Glutamatergic neuron (in vitro differentiated cells): ENCODE measurements at regions not wholly inside any gene's neighbourhood (a gene's known extent, or its start where the extent isn't known, plus 50 kb on each side); places are given as distances from the start of the nearest gene placed in this dataset.
A peak's percentile ranks its signal among the peaks of the same experiment; 100 is the strongest.

ENCODE experiments used
- DNase-seq: peaks from one replicate; pipeline ENCODE4 v3.0.0; 2022
- H3K27ac Mint-ChIP-seq: one replicate; pipeline ENCODE4 v1.8.0; 2020; ENCODE audit warnings: mild to moderate bottlenecking, mixed read lengths, inconsistent platforms; ENCODE audit not compliant: unreplicated experiment
- H3K27me3 Mint-ChIP-seq: one replicate; pipeline ENCODE4 v1.8.0; 2020; ENCODE audit warnings: mild to moderate bottlenecking, moderate library complexity, mixed read lengths, inconsistent platforms; ENCODE audit not compliant: unreplicated experiment
- H3K36me3 Mint-ChIP-seq: one replicate; pipeline ENCODE4 v1.8.0; 2020; ENCODE audit warnings: mild to moderate bottlenecking, mixed read lengths, inconsistent platforms; ENCODE audit not compliant: unreplicated experiment
- H3K4me1 Mint-ChIP-seq: one replicate; pipeline ENCODE4 v1.8.0; 2020; ENCODE audit warnings: mild to moderate bottlenecking, low read depth, mixed read lengths, inconsistent platforms; ENCODE audit not compliant: unreplicated experiment
- H3K4me3 Mint-ChIP-seq: one replicate; pipeline ENCODE4 v1.8.0; 2020; ENCODE audit warnings: mild to moderate bottlenecking, mixed read lengths, inconsistent platforms; ENCODE audit not compliant: unreplicated experiment
- H3K9me3 Mint-ChIP-seq: one replicate; pipeline ENCODE4 v1.8.0; 2020; ENCODE audit warnings: mild to moderate bottlenecking, moderate library complexity, mixed read lengths, inconsistent platforms; ENCODE audit not compliant: unreplicated experiment
- CTCF ChIP-seq: fragments of 200-600 bp; sonication (generic); IDR thresholded peaks from one replicate; pipeline ENCODE4 v1.5.0; 2021; ENCODE audit not compliant: partially characterized antibody, unreplicated experiment

- no peaks in the 10 kb centered on the region for H3K27me3 Mint-ChIP-seq
- no peaks in the 10 kb centered on the region for H3K4me1 Mint-ChIP-seq
- H3K36me3 Mint-ChIP-seq = peaks cover 6% of the 10 kb centered on the region
- H3K27ac Mint-ChIP-seq = no peak overlapping the region
- no peak overlapping the region for H3K4me3 Mint-ChIP-seq
- H3K9me3 Mint-ChIP-seq = peaks cover 2% of the 10 kb centered on the region
- no peak for TF ChIP-seq CTCF
- no peak for DNase-seq
Measured at GRCh38 chr3:34464646-34465045, 666.2 kb downstream of the PDCD6IP start.

GRCh38 chr3:34475851-34476250 lies 677.4 kb downstream of the PDCD6IP start:
- peak overlapping the region; percentile 14 for H3K27ac Mint-ChIP-seq
- peaks cover 5% of the 10 kb centered on the region for H3K36me3 Mint-ChIP-seq
- peaks cover 2% of the 10 kb centered on the region for H3K9me3 Mint-ChIP-seq
- H3K4me3 Mint-ChIP-seq = no peak overlapping the region
- no peak for DNase-seq
- H3K27me3 Mint-ChIP-seq = no peaks in the 10 kb centered on the region
- no peaks in the 10 kb centered on the region for H3K4me1 Mint-ChIP-seq
- TF ChIP-seq CTCF = no peak

GRCh38 chr3:34483311-34483887 lies 685.0 kb downstream of the PDCD6IP start:
- Mint-ChIP-seq H3K36me3 (no peaks in the 10 kb centered on the region), H3K27me3 (no peaks in the 10 kb centered on the region), H3K4me1 (no peaks in the 10 kb centered on the region), H3K4me3 (no peak overlapping the region), H3K9me3 (no peaks in the 10 kb centered on the region), H3K27ac (no peak overlapping the region)
- DNase-seq = no peak
- TF ChIP-seq CTCF = no peak

GRCh38 chr3:34504366-34504765 lies 705.9 kb downstream of the PDCD6IP start:
- Mint-ChIP-seq H3K9me3 (no peaks in the 10 kb centered on the region), H3K4me1 (no peaks in the 10 kb centered on the region), H3K4me3 (no peak overlapping the region), H3K27ac (no peak overlapping the region), H3K27me3 (no peaks in the 10 kb centered on the region), H3K36me3 (no peaks in the 10 kb centered on the region)
- no peak for DNase-seq
- no peak for TF ChIP-seq CTCF

GRCh38 chr3:34504775-34505174 lies 706.3 kb downstream of the PDCD6IP start:
- Mint-ChIP-seq H3K9me3 (no peaks in the 10 kb centered on the region), H3K27me3 (no peaks in the 10 kb centered on the region), H3K4me1 (no peaks in the 10 kb centered on the region), H3K27ac (no peak overlapping the region), H3K4me3 (no peak overlapping the region), H3K36me3 (no peaks in the 10 kb centered on the region)
- DNase-seq = no peak
- TF ChIP-seq CTCF = no peak
